SJSA1 (cell line): ENCODE measurements at regions not wholly inside any gene's neighbourhood (a gene's known extent, or its start where the extent isn't known, plus 50 kb on each side); places are given as distances from the start of the nearest gene placed in this dataset.
"Not testable (repeated sequence)": the region's sequence is repeated elsewhere in the genome, so short reads cannot be mapped to it uniquely, and the experiment has no call there.

Source experiments
- DNase-seq, 2 experiments: peaks; one replicate each; pipeline ENCODE4 v3.0.0-alpha.2; 2015 to 2020; ENCODE audit warnings: low spot score in 2 of 2, low read depth in 1 of 2
- H3K27ac ChIP-seq: fragments of 250-450 bp; sonication (Bioruptor Pico); 2 replicates; pipeline ENCODE4 v1.5.1; 2020; ENCODE audit warnings: mild to moderate bottlenecking, moderate library complexity
- H3K27me3 ChIP-seq: fragments of 250-450 bp; sonication (Bioruptor Pico); replicated peaks from 2 replicates; pipeline ENCODE4 v1.5.1; 2020; ENCODE audit warnings: mild to moderate bottlenecking, moderate library complexity
- H3K36me3 ChIP-seq: fragments of 250-450 bp; sonication (Bioruptor Pico); 2 replicates; pipeline ENCODE4 v1.5.1; 2020; ENCODE audit warnings: mild to moderate bottlenecking
- H3K4me1 ChIP-seq: fragments of 250-450 bp; sonication (Bioruptor Pico); replicated peaks from 2 replicates; pipeline ENCODE4 v1.6.1; 2021; ENCODE audit warnings: mild to moderate bottlenecking
- H3K4me3 ChIP-seq: fragments of 250-450 bp; sonication (Bioruptor Pico); 2 replicates; pipeline ENCODE4 v1.5.1; 2020; ENCODE audit warnings: mild to moderate bottlenecking
- H3K9me3 ChIP-seq: fragments of 250-450 bp; sonication (Bioruptor Pico); replicated peaks from 2 replicates; pipeline ENCODE4 v1.5.1; 2020; ENCODE audit warnings: mild to moderate bottlenecking

DNA sequence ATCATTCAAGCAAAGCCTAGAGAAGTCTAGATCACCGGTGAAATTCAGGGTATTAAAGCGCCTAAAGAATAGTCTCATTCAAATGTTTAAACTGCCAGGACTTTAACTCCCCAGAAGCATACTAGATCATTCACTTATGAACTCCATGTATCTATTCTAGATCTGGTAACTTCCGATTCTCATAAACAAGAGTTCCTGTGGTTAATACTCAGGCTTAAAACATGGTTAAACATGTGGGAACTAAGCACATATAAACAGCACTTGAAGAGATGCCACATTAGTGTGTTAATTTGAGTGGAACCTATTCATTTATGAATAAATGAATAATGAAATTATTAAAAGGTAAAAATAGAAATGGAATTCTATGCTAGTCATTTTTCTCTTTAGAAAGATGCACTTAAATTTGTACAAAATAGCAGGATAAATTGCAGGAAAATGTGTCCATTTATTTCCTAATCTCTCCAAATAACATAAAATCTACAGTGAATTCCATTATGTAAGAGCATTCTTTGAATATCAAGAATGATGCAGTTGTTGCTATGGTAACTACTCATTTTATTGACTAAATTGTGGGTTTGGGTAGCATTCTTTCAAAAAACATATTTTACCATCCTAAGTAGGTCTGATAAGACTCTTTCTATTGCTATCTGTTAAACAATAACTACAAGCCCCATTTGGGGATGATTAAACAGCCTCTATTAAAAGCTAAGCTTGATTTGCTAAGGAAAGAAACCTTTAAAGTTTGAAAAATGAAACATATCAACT lies 147.6 kb upstream of the TMEM168 start:
- Histone ChIP-seq H3K36me3 (no peaks in the 10 kb centered on the region), H3K27ac (no peak overlapping the region), H3K4me1 (peaks cover 9% of the 10 kb centered on the region; the same call in 1 of the 2 replicates), H3K4me3 (no peak overlapping the region), H3K27me3 (no peaks in the 10 kb centered on the region), H3K9me3 (no peaks in the 10 kb centered on the region)
- DNase-seq, result no peak

DNA sequence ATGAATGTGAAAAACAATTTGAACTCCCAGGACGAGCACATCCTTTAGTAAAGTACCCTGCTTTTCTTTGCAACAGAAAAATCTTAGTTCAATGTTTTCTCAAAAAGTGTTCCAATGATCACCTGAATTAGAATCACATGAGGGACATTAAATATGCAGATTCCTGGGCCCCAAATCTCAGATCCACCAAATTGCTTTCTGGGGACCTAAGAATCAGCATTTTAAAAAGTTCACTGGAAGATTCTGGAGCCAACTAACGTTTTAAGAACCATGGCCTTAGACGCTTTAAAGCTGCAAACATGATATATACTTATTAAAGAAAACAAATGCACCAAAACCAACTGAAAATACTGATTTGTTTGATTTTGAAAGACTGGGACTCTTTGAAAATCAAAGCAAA lies 143.4 kb upstream of the TMEM168 start:
- Histone ChIP-seq H3K4me1 (peaks cover 2% of the 10 kb centered on the region; the same call in 1 of the 2 replicates), H3K36me3 (no peaks in the 10 kb centered on the region)
- no peak for DNase-seq

DNA sequence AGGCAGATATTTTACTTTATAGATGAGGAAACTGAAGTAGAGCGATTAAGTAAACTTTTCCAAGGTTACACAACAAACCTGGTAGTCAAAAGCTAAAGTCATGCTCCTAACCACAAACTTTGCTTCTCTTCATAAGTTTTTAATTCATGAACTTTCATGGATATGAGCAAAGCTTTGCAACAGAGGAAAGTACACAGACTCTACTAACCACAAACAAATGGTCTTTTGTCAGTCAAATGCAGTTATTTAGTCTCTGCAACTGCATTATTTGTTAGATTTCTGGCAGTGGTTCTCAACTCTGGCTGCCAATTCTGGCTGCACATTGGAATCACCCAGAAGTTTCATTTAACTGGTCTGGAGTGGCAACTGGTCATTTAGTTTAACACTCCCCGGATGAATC lies 140.6 kb upstream of the TMEM168 start:
- Histone ChIP-seq H3K9me3 (no peaks in the 10 kb centered on the region), H3K36me3 (no peaks in the 10 kb centered on the region), H3K4me3 (no peak overlapping the region), H3K4me1 (no peaks in the 10 kb centered on the region), H3K27me3 (no peaks in the 10 kb centered on the region), H3K27ac (no peak overlapping the region)
- DNase-seq, result no peak

More for the DNA sequence above, 143.4 kb upstream of the TMEM168 start:
- H3K27me3 ChIP-seq, result no peaks in the 10 kb centered on the region
- no peak overlapping the region for H3K4me3 ChIP-seq
- no peaks in the 10 kb centered on the region for H3K9me3 ChIP-seq
- no peak overlapping the region for H3K27ac ChIP-seq

DNA sequence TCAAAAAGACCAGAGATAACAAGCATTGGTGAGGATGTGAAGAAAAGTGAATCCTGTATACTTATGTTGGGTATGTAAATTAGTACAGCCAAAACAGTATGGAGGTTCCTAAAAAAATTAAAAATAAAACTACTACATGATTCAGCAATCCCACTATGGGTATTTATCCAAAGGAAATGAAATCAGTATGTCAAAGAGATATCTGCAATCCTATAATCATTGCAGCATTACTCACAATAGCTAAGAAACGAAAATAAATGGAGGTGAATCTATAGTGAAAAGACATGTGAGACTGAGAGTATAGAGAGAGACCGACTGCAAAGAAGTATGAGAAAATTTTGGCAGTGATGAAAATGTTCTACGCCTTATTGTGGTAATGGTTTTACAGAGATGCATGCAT lies 139.2 kb upstream of the TMEM168 start:
- H3K36me3 ChIP-seq, result no peaks in the 10 kb centered on the region
- H3K27ac ChIP-seq, result no peak overlapping the region
- DNase-seq, result no peak
- no peaks in the 10 kb centered on the region for H3K9me3 ChIP-seq
- H3K4me1 ChIP-seq, result no peaks in the 10 kb centered on the region
- H3K4me3 ChIP-seq, result no peak overlapping the region
- H3K27me3 ChIP-seq, result no peaks in the 10 kb centered on the region

DNA sequence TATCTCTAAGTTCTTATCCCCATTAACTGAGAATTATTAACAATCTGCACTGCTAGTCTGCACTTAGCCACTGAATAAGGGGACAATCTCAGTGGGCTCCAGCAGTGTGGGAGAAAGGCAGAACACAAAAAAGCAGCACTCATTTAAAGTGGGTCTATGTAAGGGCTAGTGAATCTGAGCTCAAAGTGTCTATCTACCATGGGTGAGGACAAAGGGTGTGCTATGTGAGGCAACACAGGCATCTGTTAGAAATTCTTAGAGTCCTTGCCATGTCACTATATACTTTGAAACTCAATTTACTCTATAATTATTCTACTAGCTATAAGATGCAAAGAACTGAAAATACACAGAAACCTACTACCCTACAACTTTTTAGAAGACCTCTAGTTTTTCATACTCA lies 135.8 kb upstream of the TMEM168 start:
- Histone ChIP-seq H3K4me3 (no peak overlapping the region), H3K27me3 (no peaks in the 10 kb centered on the region), H3K4me1 (no peaks in the 10 kb centered on the region), H3K9me3 (no peaks in the 10 kb centered on the region), H3K27ac (no peak overlapping the region), H3K36me3 (no peaks in the 10 kb centered on the region)
- DNase-seq, result no peak

DNA sequence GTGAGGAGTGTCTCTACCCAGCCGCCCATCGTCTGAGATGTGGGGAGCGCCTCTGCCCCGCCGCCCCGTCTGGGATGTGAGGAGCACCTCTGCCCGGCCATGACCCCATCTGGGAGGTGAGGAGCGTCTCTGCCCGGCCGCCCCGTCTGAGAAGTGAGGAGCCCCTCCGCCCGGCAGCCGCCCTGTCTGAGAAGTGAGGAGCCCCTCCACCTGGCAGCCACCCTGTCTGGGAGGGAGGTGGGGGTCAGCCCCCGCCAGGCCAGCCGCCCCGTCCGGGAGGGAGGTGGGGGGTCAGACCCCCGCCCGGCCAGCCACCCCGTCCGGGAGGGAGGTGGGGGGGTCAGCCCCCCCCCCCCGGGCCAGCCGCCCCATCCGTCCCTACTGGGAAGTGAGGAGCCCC lies 132.4 kb upstream of the TMEM168 start:
- not testable (repeated sequence) for DNase-seq, H3K4me3 ChIP-seq, H3K4me1 ChIP-seq, H3K36me3 ChIP-seq, H3K9me3 ChIP-seq, H3K27ac ChIP-seq, H3K27me3 ChIP-seq

DNA sequence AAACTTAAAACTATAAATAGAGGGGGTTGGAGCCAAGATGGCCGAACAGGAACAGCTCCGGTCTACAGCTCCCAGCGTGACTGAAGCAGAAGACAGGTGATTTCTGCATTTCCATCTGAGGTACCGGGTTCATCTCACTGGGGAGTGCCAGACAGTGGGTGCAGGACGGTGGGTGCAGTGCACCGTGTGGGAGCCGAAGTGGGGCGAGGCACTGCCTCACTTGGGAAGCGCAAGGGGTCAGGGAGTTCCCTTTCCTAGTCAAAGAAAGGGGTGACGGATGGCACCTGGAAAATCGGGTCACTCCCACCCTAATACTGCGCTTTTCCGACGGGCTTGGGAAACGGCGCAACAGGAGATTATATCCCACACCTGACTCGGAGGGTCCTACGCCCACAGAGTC lies 126.2 kb upstream of the TMEM168 start:
- not testable (repeated sequence) for H3K27ac ChIP-seq, H3K4me1 ChIP-seq, H3K9me3 ChIP-seq, DNase-seq, H3K36me3 ChIP-seq, H3K4me3 ChIP-seq, H3K27me3 ChIP-seq

DNA sequence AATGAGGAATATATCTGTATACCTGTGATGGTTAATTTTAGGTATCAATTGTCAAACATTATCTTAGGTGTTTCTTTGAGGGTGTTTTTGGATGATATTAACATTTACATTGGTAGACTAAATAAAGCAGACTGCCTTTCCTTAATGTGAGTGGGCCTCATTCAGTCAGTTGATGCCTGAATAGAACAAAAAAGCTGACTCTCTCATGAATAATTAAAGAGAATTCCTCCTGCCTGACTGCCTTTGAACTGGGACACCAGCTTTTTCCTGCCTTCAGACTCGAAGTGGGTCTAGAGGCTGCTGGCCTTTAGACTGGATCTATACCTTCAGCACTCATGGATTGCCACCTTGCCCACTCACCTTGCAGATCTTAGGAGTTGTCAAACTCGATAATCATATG lies 117.9 kb upstream of the TMEM168 start:
- H3K36me3 ChIP-seq, result 0 out of 2 replicates have a peak, but pooled peaks cover 4% of the 10 kb centered on the region
- H3K27me3 ChIP-seq, result no peaks in the 10 kb centered on the region
- no peak overlapping the region for H3K4me3 ChIP-seq
- DNase-seq, result no peak
- no peaks in the 10 kb centered on the region for H3K4me1 ChIP-seq
- H3K9me3 ChIP-seq, result no peaks in the 10 kb centered on the region; the same call in 1 of the 2 replicates
- no peak overlapping the region for H3K27ac ChIP-seq

DNA sequence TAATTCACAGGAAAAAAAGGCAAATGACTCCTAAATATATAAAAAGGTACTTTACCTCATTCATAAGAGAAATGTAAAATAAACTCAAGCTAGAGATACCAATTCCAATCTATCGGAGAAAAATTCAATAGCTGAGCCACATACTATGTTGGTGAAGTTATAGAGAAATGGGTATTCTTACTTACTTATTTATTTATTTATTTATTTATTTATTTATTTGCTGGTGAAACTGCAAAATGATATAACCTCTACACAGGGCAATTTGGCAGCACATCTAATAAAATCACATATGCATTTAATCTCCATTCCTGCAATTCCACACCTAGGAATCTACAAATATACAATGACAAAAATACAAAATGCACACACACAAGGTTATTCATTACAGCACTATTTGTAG lies 117.5 kb upstream of the TMEM168 start:
- DNase-seq, result no peak
- 0 out of 2 replicates have a peak, but pooled peaks cover 4% of the 10 kb centered on the region for H3K36me3 ChIP-seq
- no peaks in the 10 kb centered on the region; the same call in 1 of the 2 replicates for H3K9me3 ChIP-seq
- no peaks in the 10 kb centered on the region for H3K4me1 ChIP-seq
- no peaks in the 10 kb centered on the region for H3K27me3 ChIP-seq
- no peak overlapping the region for H3K27ac ChIP-seq
- no peak overlapping the region for H3K4me3 ChIP-seq

DNA sequence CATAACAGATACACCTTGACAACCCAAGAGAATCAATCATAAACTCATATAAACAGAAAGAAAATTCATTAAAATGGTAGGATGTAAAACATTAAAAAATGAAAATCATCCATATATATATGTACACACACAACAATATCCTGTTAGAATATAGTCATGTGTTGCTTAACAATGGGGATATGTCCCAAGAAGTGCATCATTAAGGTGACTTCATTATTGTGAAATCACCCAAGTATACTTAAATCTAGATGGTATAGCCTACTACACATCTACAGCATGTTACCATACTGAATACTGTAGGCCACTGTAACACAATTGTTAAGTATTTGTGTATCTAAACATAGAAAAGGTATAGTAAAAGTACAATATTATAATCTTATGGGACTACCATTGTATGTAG lies 115.8 kb upstream of the TMEM168 start:
- H3K36me3 ChIP-seq, result 0 out of 2 replicates have a peak, but pooled peaks cover under 1% of the 10 kb centered on the region
- DNase-seq, result no peak
- H3K4me3 ChIP-seq, result no peak overlapping the region
- no peaks in the 10 kb centered on the region for H3K27me3 ChIP-seq
- H3K27ac ChIP-seq, result no peak overlapping the region
- no peaks in the 10 kb centered on the region; the same call in 1 of the 2 replicates for H3K9me3 ChIP-seq
- H3K4me1 ChIP-seq, result no peaks in the 10 kb centered on the region

DNA sequence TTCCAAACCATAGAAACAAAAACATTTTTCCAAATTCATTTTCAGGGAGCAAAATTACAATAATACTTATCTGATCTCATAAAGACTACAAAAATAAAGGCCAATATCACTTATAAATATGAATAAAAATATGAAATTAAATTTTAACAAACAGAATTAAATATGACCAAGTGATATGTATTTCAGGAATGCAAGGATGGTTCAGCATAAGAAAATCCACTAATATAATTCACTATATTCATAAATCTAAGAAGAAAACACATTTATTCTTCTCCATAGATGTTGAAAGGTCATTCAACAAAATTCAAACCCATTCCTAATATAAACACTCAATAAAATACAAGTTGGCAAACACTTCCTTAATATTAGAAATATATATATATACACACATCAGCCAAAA lies 115.2 kb upstream of the TMEM168 start:
- no peak for DNase-seq
- no peaks in the 10 kb centered on the region; the same call in 1 of the 2 replicates for H3K9me3 ChIP-seq

DNA sequence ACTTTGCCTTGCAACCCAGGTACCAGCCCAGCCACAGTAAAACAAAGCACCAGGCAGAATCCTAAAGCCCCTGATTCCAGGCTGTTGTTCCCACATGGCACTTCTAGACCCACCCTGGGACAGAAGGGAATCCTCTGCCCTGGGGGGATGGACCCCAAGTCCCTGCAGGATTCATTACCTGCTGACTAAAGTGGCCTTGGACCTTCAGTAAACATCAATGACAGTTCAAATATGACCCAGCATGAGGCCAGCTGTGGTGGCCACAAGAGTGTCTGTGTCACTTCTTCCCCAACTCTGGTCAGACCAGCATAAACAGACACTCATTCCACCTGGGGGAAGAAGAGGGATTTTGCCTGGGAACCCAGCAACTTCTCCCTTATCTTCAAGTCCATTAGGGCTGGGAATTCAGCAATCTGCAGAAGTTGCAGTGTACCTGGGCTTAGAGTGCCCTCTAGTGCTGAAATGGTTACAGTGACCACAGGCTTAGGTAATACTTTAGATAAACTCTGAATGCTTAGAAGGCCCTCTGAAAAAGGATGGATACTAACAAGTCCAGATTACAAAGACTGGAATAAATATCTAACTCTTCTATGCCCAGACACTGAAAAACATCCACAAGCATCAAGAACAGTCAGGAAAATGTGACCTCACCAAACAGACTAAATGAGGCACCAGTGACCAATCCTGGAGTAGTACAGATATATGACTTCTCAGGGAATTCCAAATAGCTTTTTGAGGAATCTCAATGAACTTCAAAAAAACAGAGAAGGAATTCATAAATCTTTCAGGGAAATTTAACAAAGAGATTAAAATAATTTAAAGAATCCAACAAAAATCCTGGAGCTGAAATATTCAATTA lies 108.5 kb upstream of the TMEM168 start:
- Histone ChIP-seq H3K9me3 (no peaks in the 10 kb centered on the region), H3K36me3 (0 out of 2 replicates have a peak, but pooled peaks cover 3% of the 10 kb centered on the region), H3K27me3 (no peaks in the 10 kb centered on the region), H3K4me1 (no peaks in the 10 kb centered on the region), H3K27ac (no peak overlapping the region), H3K4me3 (no peak overlapping the region)
- DNase-seq, result peak in 1 of 2 experiments; percentile 22

More for the DNA sequence above, 115.2 kb upstream of the TMEM168 start:
- H3K36me3 ChIP-seq, result no peaks in the 10 kb centered on the region
- no peak overlapping the region for H3K4me3 ChIP-seq
- H3K27ac ChIP-seq, result no peak overlapping the region
- no peaks in the 10 kb centered on the region for H3K4me1 ChIP-seq
- no peaks in the 10 kb centered on the region for H3K27me3 ChIP-seq

DNA sequence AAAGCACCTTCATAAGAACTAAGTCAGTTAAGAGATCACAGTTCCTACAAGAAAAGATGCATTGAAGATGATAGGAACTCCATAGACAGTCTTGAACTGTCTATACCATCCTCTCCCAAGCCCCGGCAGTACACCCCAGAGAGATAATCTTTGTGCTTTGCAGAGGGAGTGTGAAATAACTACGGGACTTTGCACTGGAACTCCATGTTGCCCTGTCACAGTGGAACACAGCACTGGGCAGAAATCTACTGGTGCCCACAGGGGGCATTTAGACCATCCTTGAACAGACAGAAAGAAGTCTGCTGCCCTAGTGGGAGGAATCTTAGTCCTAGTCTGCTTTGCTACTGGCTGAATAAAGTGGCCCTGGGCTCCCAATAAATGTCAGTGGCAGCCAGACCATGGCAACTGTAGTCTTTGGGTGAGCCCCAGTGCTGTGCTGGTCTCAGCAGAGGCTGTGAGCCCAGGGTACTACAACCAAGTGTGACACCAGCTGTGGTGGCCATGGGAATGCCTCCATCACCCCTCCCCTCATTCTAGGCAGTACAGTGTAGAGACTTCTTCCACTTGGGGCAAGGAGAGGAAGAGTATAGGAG lies 107.7 kb upstream of the TMEM168 start:
- no peak for DNase-seq
- H3K9me3 ChIP-seq, result no peaks in the 10 kb centered on the region
- no peak overlapping the region for H3K4me3 ChIP-seq

More for the DNA sequence above, 107.7 kb upstream of the TMEM168 start:
- Histone ChIP-seq H3K27ac (no peak overlapping the region), H3K36me3 (peaks cover 8% of the 10 kb centered on the region; the same call in 1 of the 2 replicates), H3K27me3 (no peaks in the 10 kb centered on the region), H3K4me1 (no peaks in the 10 kb centered on the region)
